Skeletal muscle satellite cell (primary cell): ENCODE measurements at regions not wholly inside any gene's neighbourhood (a gene's known extent, or its start where the extent isn't known, plus 50 kb on each side); places are given as distances from the start of the nearest gene placed in this dataset.
A peak's percentile ranks its signal among the peaks of the same experiment; 100 is the strongest.

Experiments used
- H3K27me3 ChIP-seq: 2 replicates; pipeline ENCODE4 v1.7.0; 2013; ENCODE audit warnings: low read length; ENCODE audit not compliant: control insufficient read depth, insufficient read depth
- H3K36me3 ChIP-seq: 2 replicates; pipeline ENCODE4 v1.7.0; 2013; ENCODE audit warnings: mild to moderate bottlenecking, control low read depth, low read length; ENCODE audit not compliant: insufficient read depth
- H3K4me1 ChIP-seq: 2 replicates; pipeline ENCODE4 v1.7.0; 2013; ENCODE audit warnings: low read length; ENCODE audit not compliant: control insufficient read depth, insufficient read depth
- H3K4me2 ChIP-seq: 2 replicates; pipeline ENCODE4 v1.7.0; 2013; ENCODE audit warnings: mild to moderate bottlenecking, low read length
- H3K4me3 ChIP-seq: 2 replicates; pipeline ENCODE4 v1.7.0; 2013; ENCODE audit warnings: low read length
- H3K9ac ChIP-seq: 2 replicates; pipeline ENCODE4 v1.7.0; 2013; ENCODE audit warnings: mild to moderate bottlenecking, low read depth, low read length, moderate library complexity
- H3K9me3 ChIP-seq: replicated peaks from 2 replicates; pipeline ENCODE4 v1.7.0; 2013; ENCODE audit warnings: mild to moderate bottlenecking, control low read depth, low read length

DNA sequence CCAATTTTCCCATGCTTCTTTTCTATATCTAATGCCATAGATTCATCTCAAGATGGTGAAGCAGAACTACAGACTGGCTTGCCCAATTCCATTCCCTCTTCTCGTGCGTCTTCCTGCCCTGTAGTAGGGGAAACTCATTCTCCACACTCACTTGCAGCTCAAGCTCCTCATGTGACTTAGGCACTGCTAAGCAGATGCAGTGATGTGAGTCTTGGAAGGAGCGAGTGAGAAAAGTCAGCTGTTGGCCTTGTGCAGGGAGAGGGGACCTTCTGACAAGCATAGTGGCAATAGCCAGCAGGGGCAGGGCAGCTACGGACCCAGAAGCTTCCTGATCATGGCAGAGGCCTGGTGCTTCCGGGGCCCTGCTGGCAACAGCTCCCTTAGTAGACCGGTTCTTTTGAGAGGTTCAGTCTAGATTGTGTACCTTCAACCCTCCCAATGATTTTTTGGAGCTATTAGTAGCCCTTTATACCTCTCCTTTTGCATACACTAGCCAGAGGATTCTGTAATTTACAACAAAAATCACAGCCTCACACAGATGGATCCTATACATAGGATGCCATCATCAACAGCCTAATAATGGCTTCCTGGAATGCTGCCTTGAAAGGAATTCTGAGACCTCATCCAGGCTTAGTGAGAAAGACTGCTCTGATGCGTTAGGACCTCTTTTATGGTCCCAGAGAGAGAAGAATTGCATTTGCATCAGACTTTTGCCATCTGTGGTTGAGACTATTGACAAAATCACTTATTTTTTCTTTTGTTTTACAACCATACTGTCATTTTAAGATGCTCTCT, 121.5 kb upstream of the RIPOR2 start:
- Histone ChIP-seq H3K9ac (no peak overlapping the region), H3K36me3 (no peaks in the 10 kb centered on the region), H3K4me2 (no peak overlapping the region), H3K4me1 (peaks cover 30% of the 10 kb centered on the region), H3K4me3 (no peak overlapping the region), H3K27me3 (no peaks in the 10 kb centered on the region), H3K9me3 (no peaks in the 10 kb centered on the region)

DNA sequence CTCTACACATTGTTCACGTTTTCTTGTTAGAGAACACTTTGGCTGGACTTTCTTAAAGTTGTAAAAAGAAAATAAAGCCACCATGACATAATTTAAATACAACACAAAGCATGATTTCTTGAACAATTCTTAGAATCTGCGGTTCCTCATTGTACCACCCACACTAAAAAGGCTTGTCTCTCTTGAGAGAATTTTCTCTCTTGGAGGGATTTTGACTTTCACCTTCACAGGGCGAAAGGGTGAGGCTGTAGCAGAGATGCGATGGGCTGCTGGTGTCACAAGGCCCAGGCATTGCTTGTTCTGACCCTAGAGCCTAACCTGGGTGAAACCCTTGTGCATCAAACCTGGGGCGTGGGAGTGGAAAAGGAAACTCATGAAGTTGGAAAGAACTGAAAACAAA, 122.7 kb upstream of the RIPOR2 start:
- Histone ChIP-seq H3K4me1 (peaks cover 30% of the 10 kb centered on the region), H3K27me3 (no peaks in the 10 kb centered on the region), H3K36me3 (no peaks in the 10 kb centered on the region), H3K4me3 (no peak overlapping the region), H3K9me3 (no peaks in the 10 kb centered on the region), H3K9ac (no peak overlapping the region), H3K4me2 (no peak overlapping the region)

DNA sequence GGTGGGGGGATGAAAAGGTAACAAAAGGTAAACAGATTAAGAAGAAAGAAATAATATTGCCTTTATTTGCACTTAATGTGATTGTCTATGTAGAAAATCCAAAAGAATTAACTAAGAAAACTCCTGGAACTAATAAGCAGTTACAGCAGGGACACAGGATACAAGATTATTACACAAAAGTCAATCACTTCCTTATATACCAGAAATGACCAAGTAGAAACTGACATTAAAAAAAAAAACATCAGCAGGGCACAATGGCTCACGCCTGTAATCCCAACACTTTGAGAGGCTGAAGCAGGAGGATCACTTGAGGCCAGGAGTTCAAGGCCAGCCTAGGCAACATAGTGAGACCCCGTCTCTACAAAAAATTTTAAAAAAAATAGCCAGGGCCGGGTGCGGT, 123.2 kb upstream of the RIPOR2 start:
- no peaks in the 10 kb centered on the region for H3K36me3 ChIP-seq
- H3K4me3 ChIP-seq = no peak overlapping the region
- H3K27me3 ChIP-seq = no peaks in the 10 kb centered on the region
- H3K9ac ChIP-seq = no peak overlapping the region
- no peaks in the 10 kb centered on the region for H3K9me3 ChIP-seq
- no peak overlapping the region for H3K4me2 ChIP-seq
- H3K4me1 ChIP-seq = peaks cover 25% of the 10 kb centered on the region

DNA sequence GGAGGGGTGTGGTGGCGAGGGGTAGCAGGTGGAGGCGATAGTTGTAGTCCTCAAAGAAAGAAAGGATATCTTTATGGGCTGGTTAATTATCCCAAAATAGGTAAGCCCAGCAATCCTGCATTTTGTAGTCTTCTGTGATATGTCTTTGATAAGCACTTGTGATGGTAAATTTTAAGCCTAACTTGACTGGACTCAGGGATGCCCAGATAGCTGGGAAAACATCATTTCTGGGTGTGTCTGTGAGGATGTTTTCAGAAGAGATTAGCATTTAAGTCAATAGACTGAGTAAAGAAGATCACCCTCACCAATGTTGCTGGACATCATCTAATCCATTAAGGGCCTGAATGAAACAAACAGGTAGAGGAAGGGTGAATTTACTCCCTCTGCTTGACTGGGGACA, 124.8 kb upstream of the RIPOR2 start:
- Histone ChIP-seq H3K27me3 (no peaks in the 10 kb centered on the region), H3K4me2 (no peak overlapping the region), H3K9ac (no peak overlapping the region), H3K36me3 (no peaks in the 10 kb centered on the region), H3K4me3 (no peak overlapping the region), H3K4me1 (peaks cover 14% of the 10 kb centered on the region), H3K9me3 (no peaks in the 10 kb centered on the region)

DNA sequence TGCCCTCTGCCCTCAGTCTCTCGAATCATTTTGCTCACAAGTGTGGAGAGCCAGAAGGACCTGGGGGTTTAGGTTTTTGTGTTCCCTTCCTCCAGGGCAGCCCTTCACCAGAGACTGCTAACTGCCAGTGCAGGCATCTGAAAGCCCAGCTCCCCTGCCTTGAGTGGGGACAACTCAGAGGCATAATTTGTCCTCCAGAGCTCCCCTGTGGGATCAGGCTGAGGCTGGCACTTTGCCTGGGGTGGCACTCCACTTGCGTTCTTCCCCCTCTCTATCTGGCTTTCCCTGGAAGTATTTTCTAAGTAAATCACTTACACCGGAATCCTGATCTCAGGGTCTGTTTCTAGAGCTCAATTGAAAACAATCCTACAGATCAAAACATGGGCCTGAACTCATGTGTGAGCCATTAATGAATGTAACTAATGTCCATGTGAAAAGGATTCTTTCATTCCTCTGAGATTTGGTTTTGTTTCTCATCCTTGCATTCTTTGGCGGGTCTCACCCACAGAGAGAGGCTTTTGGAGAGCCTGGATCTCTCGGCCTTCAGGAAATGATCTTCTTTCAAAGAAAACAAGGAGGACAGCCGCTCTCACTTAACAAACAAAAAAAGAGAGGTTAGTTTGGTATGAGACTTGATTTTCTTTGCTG, 125.7 kb upstream of the RIPOR2 start:
- H3K4me2 ChIP-seq = peak overlapping the region; percentile 47
- peaks cover 14% of the 10 kb centered on the region for H3K4me1 ChIP-seq
- no peaks in the 10 kb centered on the region for H3K27me3 ChIP-seq
- H3K4me3 ChIP-seq = no peak overlapping the region
- peak overlapping the region; percentile 15 for H3K9ac ChIP-seq
- no peaks in the 10 kb centered on the region for H3K36me3 ChIP-seq
- no peaks in the 10 kb centered on the region for H3K9me3 ChIP-seq

DNA sequence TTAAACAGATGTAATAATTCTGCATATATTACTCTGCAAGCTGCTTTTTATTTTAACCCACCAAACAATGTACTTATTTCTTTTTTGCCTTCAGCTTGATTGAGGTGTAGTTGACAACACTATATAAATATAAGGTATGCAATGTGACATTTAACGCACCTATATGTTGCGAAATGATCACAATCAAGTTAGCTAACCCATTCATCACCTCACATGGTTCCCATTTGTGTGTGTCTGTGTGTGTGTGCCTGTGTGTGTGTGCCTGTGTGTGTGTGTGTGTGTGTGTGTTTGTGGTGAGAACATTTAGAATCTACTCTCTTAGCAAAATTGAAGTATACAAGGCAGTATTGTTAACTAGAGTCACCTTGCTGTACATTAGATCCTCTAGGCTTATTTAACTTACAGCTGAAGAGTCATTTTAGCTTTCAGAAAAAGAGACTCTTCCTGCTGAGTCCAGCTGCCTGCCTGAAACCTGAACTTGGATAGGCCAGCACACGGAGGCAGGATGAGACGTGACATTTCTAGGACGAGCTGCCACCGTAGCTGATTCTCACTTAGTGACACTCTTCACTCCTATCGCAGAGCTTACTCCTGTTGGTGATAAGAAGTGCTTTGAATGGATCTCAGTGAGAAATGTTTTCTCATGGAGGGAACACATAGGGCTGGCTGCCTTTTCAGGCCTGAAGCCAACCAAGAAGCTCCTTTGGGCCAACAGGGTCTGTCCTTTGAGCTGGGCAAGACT, 126.5 kb upstream of the RIPOR2 start:
- H3K9ac ChIP-seq = peak overlapping the region; percentile 15
- H3K4me3 ChIP-seq = no peak overlapping the region
- H3K36me3 ChIP-seq = no peaks in the 10 kb centered on the region
- H3K27me3 ChIP-seq = no peaks in the 10 kb centered on the region
- H3K9me3 ChIP-seq = no peaks in the 10 kb centered on the region
- H3K4me2 ChIP-seq = peak overlapping the region; percentile 47
- peaks cover 14% of the 10 kb centered on the region for H3K4me1 ChIP-seq

DNA sequence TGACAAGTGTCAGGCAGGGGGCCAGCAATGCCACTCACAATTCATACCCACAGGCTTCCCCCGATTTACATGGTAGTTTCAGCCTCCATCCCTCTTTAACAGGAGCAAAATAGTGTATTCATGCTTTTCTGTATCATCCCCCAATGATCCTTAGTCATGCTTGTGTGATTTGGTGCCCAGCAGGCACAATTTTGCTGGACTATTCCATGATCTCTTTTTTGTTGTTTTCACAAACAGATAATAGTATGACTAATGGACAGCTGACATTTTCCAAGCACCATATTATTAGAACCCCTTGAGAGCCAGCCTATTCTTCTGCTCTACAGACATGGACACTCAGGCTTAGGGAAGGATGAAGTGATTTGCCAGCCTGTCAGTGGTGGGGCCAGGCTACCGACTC, 128.2 kb upstream of the RIPOR2 start:
- no peaks in the 10 kb centered on the region for H3K9me3 ChIP-seq
- H3K4me2 ChIP-seq = no peak overlapping the region
- peaks cover 14% of the 10 kb centered on the region for H3K4me1 ChIP-seq
- H3K9ac ChIP-seq = no peak overlapping the region
- H3K36me3 ChIP-seq = no peaks in the 10 kb centered on the region
- no peak overlapping the region for H3K4me3 ChIP-seq
- no peaks in the 10 kb centered on the region for H3K27me3 ChIP-seq

- Histone ChIP-seq H3K36me3 (no peaks in the 10 kb centered on the region), H3K4me1 (peaks cover 14% of the 10 kb centered on the region), H3K4me3 (no peak overlapping the region), H3K9ac (no peak overlapping the region), H3K9me3 (no peaks in the 10 kb centered on the region), H3K4me2 (no peak overlapping the region), H3K27me3 (no peaks in the 10 kb centered on the region)
Measured at GRCh38 chr6:25065666-25066065, 129.9 kb upstream of the RIPOR2 start.

- no peak overlapping the region for H3K4me3 ChIP-seq
Measured at GRCh38 chr6:25066593-25066992, 130.8 kb upstream of the RIPOR2 start.

GRCh38 chr6:25068866-25069265, 133.1 kb upstream of the RIPOR2 start:
- H3K27me3 ChIP-seq = no peaks in the 10 kb centered on the region
- no peaks in the 10 kb centered on the region for H3K4me1 ChIP-seq
- no peak overlapping the region for H3K9ac ChIP-seq
- no peak overlapping the region for H3K4me2 ChIP-seq
- H3K36me3 ChIP-seq = no peaks in the 10 kb centered on the region
- H3K9me3 ChIP-seq = no peaks in the 10 kb centered on the region
- no peak overlapping the region for H3K4me3 ChIP-seq

More at GRCh38 chr6:25066593-25066992, 130.8 kb upstream of the RIPOR2 start:
- no peak overlapping the region for H3K4me2 ChIP-seq
- H3K9ac ChIP-seq = no peak overlapping the region
- no peaks in the 10 kb centered on the region for H3K36me3 ChIP-seq
- H3K4me1 ChIP-seq = peaks cover 8% of the 10 kb centered on the region
- H3K9me3 ChIP-seq = no peaks in the 10 kb centered on the region
- H3K27me3 ChIP-seq = no peaks in the 10 kb centered on the region

DNA sequence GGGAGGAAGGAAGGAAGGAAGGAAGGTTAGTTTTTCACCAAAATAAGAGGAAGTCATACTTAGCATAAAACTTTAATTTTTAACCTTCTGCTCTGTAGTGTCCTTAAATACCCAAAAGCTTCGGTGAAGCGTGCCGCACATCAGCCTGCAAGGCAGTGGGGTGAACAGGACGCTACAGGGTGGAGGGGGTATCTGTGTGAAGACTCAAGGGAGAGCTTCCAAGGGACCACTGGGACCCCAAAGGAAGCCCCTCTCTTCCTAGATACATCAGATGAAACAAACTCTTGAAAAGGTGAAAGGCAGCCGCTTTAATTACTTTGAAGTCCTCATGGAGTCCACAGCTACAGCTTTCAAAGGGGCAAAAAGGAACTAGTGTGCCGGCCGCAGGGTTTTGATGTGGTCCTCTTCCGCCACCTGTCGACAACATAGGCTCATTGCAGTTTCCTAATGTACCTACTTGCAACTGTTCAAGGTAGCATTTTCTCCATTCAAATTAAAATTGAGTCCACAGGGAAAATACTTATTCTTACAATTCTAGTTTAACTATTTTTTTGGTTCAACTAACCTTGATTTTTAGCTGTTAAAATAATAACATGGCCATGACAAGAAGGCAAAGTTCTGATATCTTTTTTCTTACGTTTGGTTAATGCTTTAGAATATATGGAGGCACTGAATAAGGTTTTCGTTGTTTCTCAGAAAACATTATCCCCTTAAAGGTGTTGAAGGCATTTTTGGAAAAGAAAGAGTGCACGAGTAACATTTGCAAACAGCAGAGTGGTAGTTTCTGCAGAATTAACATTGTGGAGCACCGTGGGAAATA, 135.0 kb upstream of the RIPOR2 start:
- H3K9me3 ChIP-seq = no peaks in the 10 kb centered on the region
- no peaks in the 10 kb centered on the region for H3K36me3 ChIP-seq
- no peak overlapping the region for H3K9ac ChIP-seq
- no peaks in the 10 kb centered on the region for H3K27me3 ChIP-seq
- peak overlapping the region; percentile 52 for H3K4me2 ChIP-seq
- H3K4me1 ChIP-seq = no peaks in the 10 kb centered on the region
- H3K4me3 ChIP-seq = no peak overlapping the region
